A673 (cell line): ENCODE measurements at regions not wholly inside any gene's neighbourhood (a gene's known extent, or its start where the extent isn't known, plus 50 kb on each side); places are given as distances from the start of the nearest gene placed in this dataset.

Experiments used
- BruUV-seq: library from RNA; stranded (reverse); fragments of 400-500 nt; replicated peaks from 2 replicates; lab custom pipeline; 2021; lab: Mats Ljungman, UMichigan
- CTCF ChIA-PET: fragments of 300-600 bp; sonication (Branson Sonifier 250); formaldehyde crosslinking; loops from one replicate; lab custom pipeline; 2022; ENCODE audit warnings: antibody characterized with exemption; lab: Charles Lee
- POLR2A ChIA-PET: fragments of 300-600 bp; sonication (Branson Sonifier 250); formaldehyde crosslinking; loops from one replicate; lab custom pipeline; 2022; ENCODE audit warnings: antibody characterized with exemption; ENCODE audit not compliant: low non-redundant PET; lab: Charles Lee
- DNase-seq: peaks from one replicate; pipeline ENCODE4 v3.0.0-alpha.2; 2015; ENCODE audit warnings: low spot score
- H3K27ac ChIP-seq: fragments of 200-600 bp; sonication (generic); 2 replicates; pipeline ENCODE4 v1.5.1; 2016; ENCODE audit warnings: mixed run types, low read depth, mild to moderate bottlenecking, mixed read lengths, antibody characterized with exemption, low read length; ENCODE audit not compliant: poor library complexity, severe bottlenecking
- H3K27me3 ChIP-seq: fragments of 200-600 bp; sonication (generic); replicated peaks from 2 replicates; pipeline ENCODE4 v1.6.1; 2017; ENCODE audit warnings: mixed run types, low read depth, mild to moderate bottlenecking, mixed read lengths, antibody characterized with exemption, low read length; ENCODE audit not compliant: insufficient read depth, poor library complexity
- H3K36me3 ChIP-seq: fragments of 200-600 bp; sonication (generic); 2 replicates; pipeline ENCODE4 v1.6.1; 2016; ENCODE audit warnings: mixed run types, mild to moderate bottlenecking, mixed read lengths, antibody characterized with exemption, low read length; ENCODE audit not compliant: insufficient read depth, poor library complexity, severe bottlenecking
- H3K4me1 ChIP-seq: fragments of 200-600 bp; sonication (generic); 2 replicates; pipeline ENCODE4 v1.6.1; 2017; ENCODE audit warnings: mixed run types, mild to moderate bottlenecking, mixed read lengths, antibody characterized with exemption, low read length; ENCODE audit not compliant: insufficient read depth, poor library complexity, severe bottlenecking
- H3K4me3 ChIP-seq: fragments of 200-600 bp; sonication (generic); 2 replicates; pipeline ENCODE4 v1.5.1; 2016; ENCODE audit warnings: low read depth, mixed run types, mild to moderate bottlenecking, mixed read lengths, low read length; ENCODE audit not compliant: poor library complexity, severe bottlenecking
- H3K9me3 ChIP-seq: fragments of 200-600 bp; sonication (generic); 2 replicates; pipeline ENCODE4 v1.6.1; 2016; ENCODE audit warnings: mixed run types, low read depth, mild to moderate bottlenecking, mixed read lengths, antibody characterized with exemption, low read length; ENCODE audit not compliant: poor library complexity, severe bottlenecking
- EZH2 ChIP-seq: fragments of 200-600 bp; sonication (generic); IDR thresholded peaks from 2 replicates; pipeline ENCODE4 v1.6.1; 2017; ENCODE audit warnings: borderline replicate concordance, low read depth, mild to moderate bottlenecking, mixed read lengths, antibody characterized with exemption, low read length; ENCODE audit not compliant: poor library complexity, severe bottlenecking
- intact Hi-C: fragments of 100-400 bp; cut with micrococcal nuclease; formaldehyde crosslinking; loops from one replicate; pipeline ENCODE4 v1.10.0; 2022; ENCODE audit not compliant: unreplicated experiment
- TF ChIP-seq, protein P1 (sequence below): fragments of 300-800, 200-600 bp; sonication (generic); conservative IDR thresholded peaks from 2 replicates; pipeline ENCODE4 v1.5.1; 2017; ENCODE audit warnings: low read depth, mild to moderate bottlenecking, antibody characterized with exemption, low read length, moderate library complexity, mixed read lengths

DNA sequence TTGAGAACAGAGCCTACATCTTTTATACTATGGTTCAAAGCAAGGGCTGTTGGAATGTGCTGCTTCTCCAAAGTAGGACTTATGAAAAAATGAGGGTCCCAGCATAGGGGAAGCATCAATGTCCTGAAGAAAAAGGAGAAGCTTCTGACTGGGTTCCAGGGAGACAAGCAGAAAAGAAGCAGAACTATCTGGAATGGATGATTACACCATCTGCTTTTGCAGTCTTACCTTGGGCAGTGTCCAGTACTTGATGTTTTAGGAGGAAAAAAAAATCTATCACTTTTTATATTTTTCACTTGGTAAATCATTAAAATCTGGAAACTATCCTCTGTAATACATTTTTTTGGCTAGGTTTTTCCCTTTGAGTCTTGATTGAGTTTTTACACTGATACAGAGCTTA lies 57.9 kb upstream of the DPH6 start:
- Histone ChIP-seq H3K27me3 (no peaks in the 10 kb centered on the region), H3K4me1 (no peaks in the 10 kb centered on the region), H3K4me3 (no peak overlapping the region), H3K36me3 (no peaks in the 10 kb centered on the region), H3K27ac (no peak overlapping the region), H3K9me3 (no peaks in the 10 kb centered on the region)
- intact Hi-C loops: no loop called here
- BruUV-seq: no TSS peak
- POLR2A ChIA-PET: no interaction called here
- DNase-seq: no peak
- CTCF ChIA-PET: no interaction called here
- no peak for TF ChIP-seq EZH2

DNA sequence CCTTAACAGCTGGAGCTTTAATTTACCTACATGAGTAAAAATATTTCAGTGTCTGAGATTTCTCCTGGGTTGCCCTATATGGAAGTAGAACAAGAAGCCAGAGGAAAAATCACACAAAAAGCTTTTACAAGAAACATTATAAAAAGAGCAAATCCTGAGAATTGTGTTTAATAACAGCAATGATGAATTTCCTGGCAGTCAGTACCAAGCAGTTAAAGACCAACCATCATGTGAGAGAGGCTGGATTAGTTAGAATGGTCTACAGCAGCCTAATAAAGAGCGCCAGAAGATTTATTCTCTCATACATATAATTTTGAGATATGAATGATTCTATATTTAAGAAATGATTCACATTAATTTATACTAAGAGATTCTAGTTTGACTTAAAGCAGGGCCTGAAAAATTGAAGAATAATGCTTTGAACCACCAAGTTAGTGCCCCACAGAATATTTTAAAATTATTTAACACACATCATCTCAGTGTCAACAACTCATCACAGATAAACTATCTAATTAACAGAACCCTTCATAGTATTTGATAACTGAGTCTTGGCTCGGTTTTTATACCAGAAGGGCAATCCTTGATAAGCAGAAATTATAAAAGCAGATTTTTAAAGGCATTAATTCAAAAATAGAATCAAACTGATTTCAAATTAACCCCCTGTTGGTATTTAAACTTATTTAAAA lies 59.9 kb upstream of the DPH6 start:
- no TSS peak for BruUV-seq
- H3K27ac ChIP-seq: no peak overlapping the region
- H3K27me3 ChIP-seq: no peaks in the 10 kb centered on the region
- intact Hi-C loops: no loop called here
- ChIA-PET POLR2A (interaction anchor here (0.7 kb wide), 1 partner anchor 20 kb away, joined by 3 read pairs; no protein-coding TSS in a partner anchor), CTCF (no interaction called here)
- no peaks in the 10 kb centered on the region for H3K9me3 ChIP-seq
- no peaks in the 10 kb centered on the region for H3K36me3 ChIP-seq
- H3K4me3 ChIP-seq: no peak overlapping the region
- DNase-seq: no peak
- no peak for TF ChIP-seq EZH2
- TF ChIP-seq, protein P1, sequence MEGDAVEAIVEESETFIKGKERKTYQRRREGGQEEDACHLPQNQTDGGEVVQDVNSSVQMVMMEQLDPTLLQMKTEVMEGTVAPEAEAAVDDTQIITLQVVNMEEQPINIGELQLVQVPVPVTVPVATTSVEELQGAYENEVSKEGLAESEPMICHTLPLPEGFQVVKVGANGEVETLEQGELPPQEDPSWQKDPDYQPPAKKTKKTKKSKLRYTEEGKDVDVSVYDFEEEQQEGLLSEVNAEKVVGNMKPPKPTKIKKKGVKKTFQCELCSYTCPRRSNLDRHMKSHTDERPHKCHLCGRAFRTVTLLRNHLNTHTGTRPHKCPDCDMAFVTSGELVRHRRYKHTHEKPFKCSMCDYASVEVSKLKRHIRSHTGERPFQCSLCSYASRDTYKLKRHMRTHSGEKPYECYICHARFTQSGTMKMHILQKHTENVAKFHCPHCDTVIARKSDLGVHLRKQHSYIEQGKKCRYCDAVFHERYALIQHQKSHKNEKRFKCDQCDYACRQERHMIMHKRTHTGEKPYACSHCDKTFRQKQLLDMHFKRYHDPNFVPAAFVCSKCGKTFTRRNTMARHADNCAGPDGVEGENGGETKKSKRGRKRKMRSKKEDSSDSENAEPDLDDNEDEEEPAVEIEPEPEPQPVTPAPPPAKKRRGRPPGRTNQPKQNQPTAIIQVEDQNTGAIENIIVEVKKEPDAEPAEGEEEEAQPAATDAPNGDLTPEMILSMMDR: no peak
- no peaks in the 10 kb centered on the region for H3K4me1 ChIP-seq

DNA sequence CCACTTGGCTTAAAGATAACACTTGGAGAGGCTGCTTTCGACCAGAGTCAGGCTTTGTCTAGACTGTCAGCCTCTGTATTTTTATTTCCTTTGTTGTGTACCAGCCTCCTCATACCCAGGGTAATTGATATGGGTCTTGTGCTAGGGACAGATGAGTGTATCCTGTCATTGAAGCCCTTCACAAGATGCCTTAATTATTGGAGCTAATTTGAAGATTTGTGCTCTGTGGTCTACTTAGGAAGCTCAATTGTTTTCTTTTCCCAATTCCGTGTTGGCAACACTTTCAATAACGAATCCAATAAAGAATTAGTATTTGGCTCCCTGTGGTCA lies 60.5 kb upstream of the DPH6 start:
- no peak for DNase-seq
- Histone ChIP-seq H3K36me3 (no peaks in the 10 kb centered on the region), H3K9me3 (no peaks in the 10 kb centered on the region), H3K4me1 (no peaks in the 10 kb centered on the region), H3K27me3 (no peaks in the 10 kb centered on the region), H3K4me3 (no peak overlapping the region), H3K27ac (no peak overlapping the region)
- ChIA-PET POLR2A (no interaction called here), CTCF (no interaction called here)
- intact Hi-C loops: no loop called here
- BruUV-seq: no TSS peak
- TF ChIP-seq, protein P1: no peak
- no peak for TF ChIP-seq EZH2
